HepG2 (cell line): ENCODE measurements at regions not wholly inside any gene's neighbourhood (a gene's known extent, or its start where the extent isn't known, plus 50 kb on each side); places are given as distances from the start of the nearest gene placed in this dataset.
A peak's percentile ranks its signal among the peaks of the same experiment; 100 is the strongest.

Source experiments
- ATAC-seq: fragments of 200-7000 bp; cut with Tn5 transposase; 3 replicates; pipeline ENCODE4 v1.9.1; 2020; ENCODE audit warnings: mild to moderate bottlenecking, moderate library complexity
- BruUV-seq: library from RNA; stranded (reverse); fragments of 400-500 nt; replicated peaks from 2 replicates; lab custom pipeline; 2021; lab: Mats Ljungman, UMichigan
- CTCF ChIA-PET: fragments of 300-600 bp; formaldehyde crosslinking; extraction: SDS; loops from one replicate; lab custom pipeline; 2021; ENCODE audit warnings: low total read pairs, inconsistent platforms, low intra/inter-chr PET ratio; lab: Yijun Ruan, JAX
- POLR2A ChIA-PET: fragments of 350-600 bp; sonication (Branson Sonifier 250); formaldehyde crosslinking; loops from one replicate; lab custom pipeline; 2020; ENCODE audit warnings: antibody characterized with exemption, inconsistent platforms; lab: Yijun Ruan, JAX
- DNase-seq: peaks from one replicate; pipeline ENCODE4 v3.0.0-alpha.2; 2015; ENCODE audit warnings: low spot score
- FAIRE-seq: peaks from 3 replicates; lab custom pipeline; 2011; peaks lifted over from hg19 to GRCh38; lab: Jason Lieb, UNC
- H2AFZ ChIP-seq: one replicate; pipeline ENCODE4 v1.6.1; 2011; ENCODE audit warnings: low read length, inconsistent platforms
- H3K27ac ChIP-seq: fragments of 300-600 bp; 3 replicates; pipeline ENCODE4 v1.8.0; 2011; ENCODE audit warnings: mixed run types, mild to moderate bottlenecking, mixed read lengths, low read length, inconsistent platforms; ENCODE audit not compliant: insufficient read depth; ENCODE audit errors: extremely low read length
- H3K27me3 ChIP-seq, 2 experiments: fragments of 200-600 bp in 1 of 2; 2 replicates in 1 of 2; 3 replicates in 1 of 2; pipeline versions ENCODE4 v1.6.0 to v1.8.0; 2011; ENCODE audit warnings: low read length in 2 of 2, mild to moderate bottlenecking in 2 of 2, moderate library complexity in 2 of 2, inconsistent platforms in 1 of 2; ENCODE audit not compliant: insufficient read depth in 2 of 2, control insufficient read depth in 1 of 2
- H3K36me3 ChIP-seq, 2 experiments: fragments of 200-600 bp in 1 of 2; replicated peaks in 1 of 2; 2 replicates in 1 of 2; 3 replicates in 1 of 2; pipeline versions ENCODE4 v1.5.1 to v1.8.0; 2011; ENCODE audit warnings: low read length in 2 of 2, inconsistent platforms in 1 of 2; ENCODE audit not compliant: insufficient read depth in 2 of 2, control insufficient read depth in 1 of 2
- H3K4me1 ChIP-seq: 2 replicates; pipeline ENCODE4 v1.5.1; 2012; ENCODE audit warnings: low read length, inconsistent platforms; ENCODE audit not compliant: insufficient read depth
- H3K4me2 ChIP-seq: 2 replicates; pipeline ENCODE4 v1.6.0; 2011; ENCODE audit warnings: low read depth, low read length, inconsistent platforms
- H3K4me3 ChIP-seq, 3 experiments: fragments of 200-600 bp in 1 of 3; sonication (generic), shearing (Covaris generic) in 1 of 3; replicated peaks in 1 of 3; 2 replicates each; pipeline ENCODE4 v1.5.1; 2011 to 2016; ENCODE audit warnings: low read length in 3 of 3, inconsistent platforms in 2 of 3, low read depth in 2 of 3, mild to moderate bottlenecking in 2 of 3, control low read depth in 1 of 3, mixed read lengths in 1 of 3; ENCODE audit not compliant: insufficient read depth in 1 of 3
- H3K79me2 ChIP-seq: one replicate; pipeline ENCODE4 v1.6.1; 2011; ENCODE audit warnings: low read length, inconsistent platforms; ENCODE audit not compliant: insufficient read depth
- H3K9ac ChIP-seq: 2 replicates; pipeline ENCODE4 v1.6.0; 2011; ENCODE audit warnings: mild to moderate bottlenecking, low read depth, low read length, inconsistent platforms; ENCODE audit not compliant: insufficient read depth
- H3K9me3 ChIP-seq: 2 replicates; pipeline ENCODE4 v1.5.1; 2012; ENCODE audit warnings: mild to moderate bottlenecking, low read length
- H4K20me1 ChIP-seq: 2 replicates; pipeline ENCODE4 v1.6.0; 2011; ENCODE audit warnings: inconsistent platforms, mild to moderate bottlenecking, low read length, moderate library complexity; ENCODE audit not compliant: insufficient read depth
- SMARCE1 ChIP-seq: fragments of 450-650 bp; IDR thresholded peaks from 2 replicates; pipeline ENCODE4 v1.6.1; 2017; ENCODE audit warnings: borderline replicate concordance
- STAG1 ChIP-seq: sonication (generic); formaldehyde crosslinking; IDR thresholded peaks from 2 replicates; pipeline ENCODE4 v1.4.0; 2020; ENCODE audit warnings: missing genetic modification reagents
- ZNF510 ChIP-seq: sonication (generic); formaldehyde crosslinking; IDR thresholded peaks from 2 replicates; pipeline ENCODE4 v1.4.0; 2020; ENCODE audit warnings: low read depth, mild to moderate bottlenecking, missing genetic modification reagents
- WGBS: methylation state at CpG from one replicate; pipeline ENCODE4 v1.1.6; 2017; ENCODE audit warnings: low lambda C conversion rate; 5-methylcytosine and 5-hydroxymethylcytosine counted together
- in situ Hi-C: cut with HindIII; loops from 2 replicates; pipeline ENCODE4 v1.10.0; 2017; ENCODE audit warnings: low pct_unique_long_range_greater_than_20kb; ENCODE audit not compliant: extremely low pct_ligation_motif_present
- intact Hi-C: fragments of 100-400 bp; cut with micrococcal nuclease; formaldehyde crosslinking; loops from one replicate; pipeline ENCODE4 v1.10.0; 2022; ENCODE audit not compliant: unreplicated experiment
- TF ChIP-seq, protein P1 (sequence below): fragments of 450-650 bp; IDR thresholded peaks from 2 replicates; pipeline ENCODE4 v1.6.1; 2016

DNA sequence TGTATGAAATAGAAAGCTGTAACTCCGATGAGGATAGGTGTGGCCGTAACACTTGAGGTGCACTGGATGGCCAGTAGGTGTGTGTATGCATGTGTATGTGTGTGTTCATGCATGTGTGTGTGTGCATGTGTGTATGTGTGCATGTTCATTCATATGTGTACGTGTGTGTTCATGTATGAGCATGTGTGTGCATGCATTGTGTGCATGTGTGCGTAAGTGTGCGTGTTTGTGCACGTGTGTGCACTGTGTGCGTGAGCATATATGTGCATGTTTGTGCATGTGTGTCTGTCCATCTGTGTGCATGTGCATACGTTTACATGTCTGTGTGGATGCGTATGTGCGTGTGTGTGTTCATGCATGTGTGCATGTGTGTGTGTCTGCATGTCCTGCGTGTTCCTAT lies 145.5 kb downstream of the C16orf95 start:
- no TSS peak for BruUV-seq
- no peak overlapping the region for H2AFZ ChIP-seq
- H4K20me1 ChIP-seq = no peaks in the 10 kb centered on the region
- DNase-seq (no peak), FAIRE-seq (no peak), ATAC-seq (no peak)
- intact Hi-C loops (no loop called here), in situ Hi-C loops (no loop called here)
- H3K4me2 ChIP-seq = no peak overlapping the region
- no peak overlapping the region for H3K4me3 ChIP-seq
- ChIA-PET CTCF (no interaction called here), POLR2A (no interaction called here)
- 67% methylated on average over 11 of the region's 11 CpGs for WGBS
- no peaks in the 10 kb centered on the region for H3K79me2 ChIP-seq
- 0 out of 2 replicates have a peak, but pooled peaks cover 4% of the 10 kb centered on the region for H3K4me1 ChIP-seq
- H3K9ac ChIP-seq = no peak overlapping the region
- peaks cover 0 to 8% of the 10 kb centered on the region in 2 experiments; a peak in 3 of 5 replicates for H3K27me3 ChIP-seq
- H3K36me3 ChIP-seq = no peaks in the 10 kb centered on the region
- no peak overlapping the region for H3K27ac ChIP-seq
- no peaks in the 10 kb centered on the region for H3K9me3 ChIP-seq
- TF ChIP-seq SMARCE1 = no peak
- TF ChIP-seq, protein P1, sequence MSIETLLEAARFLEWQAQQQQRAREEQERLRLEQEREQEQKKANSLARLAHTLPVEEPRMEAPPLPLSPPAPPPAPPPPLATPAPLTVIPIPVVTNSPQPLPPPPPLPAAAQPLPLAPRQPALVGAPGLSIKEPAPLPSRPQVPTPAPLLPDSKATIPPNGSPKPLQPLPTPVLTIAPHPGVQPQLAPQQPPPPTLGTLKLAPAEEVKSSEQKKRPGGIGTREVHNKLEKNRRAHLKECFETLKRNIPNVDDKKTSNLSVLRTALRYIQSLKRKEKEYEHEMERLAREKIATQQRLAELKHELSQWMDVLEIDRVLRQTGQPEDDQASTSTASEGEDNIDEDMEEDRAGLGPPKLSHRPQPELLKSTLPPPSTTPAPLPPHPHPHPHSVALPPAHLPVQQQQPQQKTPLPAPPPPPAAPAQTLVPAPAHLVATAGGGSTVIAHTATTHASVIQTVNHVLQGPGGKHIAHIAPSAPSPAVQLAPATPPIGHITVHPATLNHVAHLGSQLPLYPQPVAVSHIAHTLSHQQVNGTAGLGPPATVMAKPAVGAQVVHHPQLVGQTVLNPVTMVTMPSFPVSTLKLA = peak; percentile 76
- TF ChIP-seq, all 625 proteins: peak for 1

DNA sequence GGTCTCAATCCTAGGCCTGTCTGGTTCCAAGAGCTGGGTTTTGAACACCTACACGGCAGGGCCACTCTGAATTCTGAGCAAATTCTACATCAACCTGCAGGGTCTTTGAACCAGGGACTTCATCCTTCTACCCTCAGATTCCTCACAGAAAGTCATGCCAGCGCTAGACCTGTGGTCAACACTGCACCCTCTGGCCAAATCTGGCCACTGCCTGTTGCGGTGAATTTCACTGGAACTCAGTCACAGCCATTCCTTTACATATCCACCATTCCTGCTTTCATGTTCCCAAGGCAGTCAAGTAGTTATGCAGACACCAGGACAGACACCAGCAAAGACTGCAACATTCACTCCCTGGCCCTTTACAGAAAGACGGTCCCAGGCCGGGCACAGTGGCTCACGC lies 144.6 kb downstream of the C16orf95 start:
- Histone ChIP-seq H3K27ac (no peak overlapping the region), H3K79me2 (no peaks in the 10 kb centered on the region), H3K9ac (no peak overlapping the region), H4K20me1 (no peaks in the 10 kb centered on the region), H3K36me3 (no peaks in the 10 kb centered on the region), H2AFZ (no peak overlapping the region), H3K4me1 (0 out of 2 replicates have a peak, but pooled peaks cover 4% of the 10 kb centered on the region), H3K27me3 (peaks cover 0 to 18% of the 10 kb centered on the region in 2 experiments; a peak in 4 of 5 replicates), H3K4me3 (no peak overlapping the region), H3K4me2 (no peak overlapping the region), H3K9me3 (no peaks in the 10 kb centered on the region)
- TF ChIP-seq ZNF510 (CRISPR knock-in tag) (no peak), STAG1 (CRISPR knock-in tag) (peak; percentile 37)
- CTCF ChIA-PET = no interaction called here
- BruUV-seq = no TSS peak
- FAIRE-seq (peak; percentile 21), ATAC-seq (peak; percentile 49), DNase-seq (no peak)
- WGBS = 62% methylated on average over 6 of the region's 6 CpGs
- POLR2A ChIA-PET = no interaction called here
- in situ Hi-C loops (no loop called here), intact Hi-C loops (no loop called here)
